Femur (tissue), 1 donor: ENCODE measurements at regions not wholly inside any gene's neighbourhood (a gene's known extent, or its start where the extent isn't known, plus 50 kb on each side); places are given as distances from the start of the nearest gene placed in this dataset.

ENCODE experiments used
- DNase-seq: peaks from one replicate; pipeline ENCODE4 v3.0.0-alpha.2; 2017

- DNase-seq, result no peak
Observed at GRCh38 chr21:29228306-29228705, 70.4 kb upstream of the BACH1 start.

DNA sequence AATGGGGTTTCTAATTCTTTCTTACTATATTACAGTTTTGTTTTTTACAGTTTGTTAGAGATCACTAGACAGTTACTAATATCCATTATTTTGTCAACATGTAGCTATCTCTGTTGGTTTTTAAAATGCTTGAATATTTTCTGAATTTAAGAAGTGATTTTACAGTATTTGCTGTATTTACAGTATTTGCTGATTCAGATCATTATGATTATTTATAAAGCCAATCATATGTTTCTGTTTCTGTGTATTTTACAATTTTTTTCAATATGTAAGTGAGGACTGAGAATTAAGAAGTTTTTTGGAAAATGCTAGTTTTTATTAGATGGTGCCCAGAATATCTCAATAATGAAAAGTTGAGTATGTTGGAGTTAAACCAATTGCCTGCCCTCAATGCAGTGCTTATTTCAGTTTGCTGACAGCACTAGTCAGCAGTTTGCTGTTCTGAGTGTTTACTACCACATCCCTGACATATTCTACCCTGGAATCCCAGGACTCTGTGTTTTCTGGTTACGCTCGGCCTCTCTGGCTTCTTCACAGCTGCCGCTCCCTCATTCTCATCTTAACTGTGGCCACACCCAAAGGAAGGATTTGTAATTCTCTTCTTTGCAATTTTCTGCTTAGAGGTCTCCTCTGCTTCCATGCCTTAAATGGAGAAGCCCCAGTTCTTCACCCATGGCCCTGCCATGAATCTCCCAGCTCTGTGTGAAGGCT lies 68.0 kb upstream of the BACH1 start:
- DNase-seq, result no peak

DNA sequence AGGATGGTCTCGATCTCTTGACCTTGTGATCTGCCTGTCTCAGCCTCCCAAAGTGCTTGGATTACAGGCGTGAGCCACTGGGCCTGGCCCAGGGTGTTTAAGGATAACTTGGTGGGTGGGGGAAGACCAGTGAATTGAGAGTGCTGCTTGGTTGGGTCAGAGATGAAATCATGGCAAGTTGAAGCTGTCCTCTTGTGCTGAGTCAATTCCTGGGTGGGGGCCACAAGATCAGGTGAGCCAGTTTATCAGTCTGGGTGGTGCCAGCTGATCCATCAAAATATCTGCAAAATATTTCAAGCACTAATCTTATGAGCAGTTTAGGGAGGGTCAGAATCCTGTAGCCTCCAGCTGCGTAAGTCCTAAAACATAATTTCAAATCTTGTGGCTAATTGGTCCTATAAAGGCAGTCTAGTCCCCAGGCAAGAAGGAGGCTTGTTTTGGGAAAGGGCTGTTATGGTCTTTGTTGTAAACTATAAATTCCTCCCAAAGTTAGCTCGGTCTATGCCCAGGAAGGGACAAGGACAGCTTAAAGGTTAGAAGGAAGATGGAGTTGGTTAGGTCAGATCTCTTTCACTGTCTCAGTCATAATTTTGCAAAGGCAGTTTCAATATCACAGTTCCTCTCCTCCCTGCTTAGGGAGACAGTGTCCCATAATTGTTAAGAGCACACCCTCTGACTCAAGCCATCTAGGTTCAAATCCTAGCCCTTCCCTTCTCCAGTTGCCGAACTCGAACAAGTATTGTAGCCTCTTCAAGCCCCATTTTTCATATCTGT lies 66.8 kb upstream of the BACH1 start:
- DNase-seq, result no peak

- no peak for DNase-seq
Observed at GRCh38 chr21:29232530-29233255, 66.0 kb upstream of the BACH1 start.

GRCh38 chr21:29233256-29233546 lies 65.5 kb upstream of the BACH1 start:
- no peak for DNase-seq

DNA sequence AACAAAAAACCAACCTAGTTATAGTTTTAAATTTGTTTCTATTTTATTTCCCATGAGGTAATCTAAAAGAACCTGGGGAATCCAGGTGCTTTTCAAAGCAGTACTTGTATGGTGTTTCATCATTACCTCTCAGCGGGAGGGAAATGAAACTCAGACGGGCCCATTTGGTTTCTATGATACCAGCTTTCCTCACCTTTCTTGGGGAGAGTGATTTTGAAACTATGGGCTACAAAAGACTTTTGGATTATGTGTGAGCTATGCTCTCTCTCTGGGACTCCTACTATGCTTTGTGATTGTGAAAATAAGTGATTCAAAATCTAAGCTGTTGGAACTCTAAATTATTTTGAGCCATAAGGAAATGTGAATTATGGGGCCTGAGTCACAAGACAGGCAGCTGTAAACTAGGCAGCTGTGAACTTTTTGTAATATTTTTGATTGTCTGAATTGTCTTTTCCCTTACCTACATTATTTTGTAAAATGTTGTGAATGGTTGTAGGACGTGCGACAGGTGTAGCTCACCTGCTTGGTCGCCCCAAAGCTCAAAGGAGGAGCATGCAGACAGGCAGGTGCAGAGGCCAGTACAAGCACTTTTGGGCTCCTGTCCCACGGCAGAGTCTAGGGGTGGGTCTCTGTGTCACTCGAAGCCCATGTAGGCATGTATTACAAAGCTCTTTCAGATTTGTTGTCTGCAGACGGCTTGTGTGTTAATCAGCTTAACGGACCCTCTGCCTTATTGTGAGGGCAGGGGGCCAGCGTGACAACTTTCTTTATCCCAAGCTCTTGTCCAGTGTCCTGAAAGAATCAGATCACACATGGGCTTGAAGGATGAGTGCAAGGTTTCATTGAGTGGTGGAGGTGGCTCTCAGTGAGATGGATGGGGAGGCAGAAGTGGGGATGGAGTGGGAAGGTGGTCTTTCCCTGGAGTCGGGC lies 64.8 kb upstream of the BACH1 start:
- no peak for DNase-seq

DNA sequence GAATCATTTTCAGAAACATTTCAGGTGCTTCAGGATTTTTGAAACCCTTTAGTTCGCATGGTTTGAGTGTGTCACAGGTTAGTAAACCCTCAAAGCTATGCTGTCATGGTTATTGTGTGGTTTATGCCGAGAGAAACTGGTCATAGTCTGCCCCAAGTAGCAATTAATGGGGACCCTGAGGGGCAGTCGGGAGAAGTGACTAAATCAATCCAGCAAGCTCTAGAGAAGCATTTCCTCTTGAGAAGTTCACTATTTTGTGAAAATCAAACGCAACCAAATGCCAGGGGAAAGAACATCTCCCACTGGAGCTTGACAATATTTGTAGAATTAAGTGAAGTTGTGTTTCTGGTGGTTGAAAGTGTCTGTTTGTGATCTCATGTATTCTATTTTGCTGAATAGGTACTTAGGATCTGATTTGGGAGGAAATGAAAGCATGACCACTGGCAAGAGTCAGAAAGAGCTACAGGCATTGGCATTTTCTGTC lies 63.0 kb upstream of the BACH1 start:
- no peak for DNase-seq

DNA sequence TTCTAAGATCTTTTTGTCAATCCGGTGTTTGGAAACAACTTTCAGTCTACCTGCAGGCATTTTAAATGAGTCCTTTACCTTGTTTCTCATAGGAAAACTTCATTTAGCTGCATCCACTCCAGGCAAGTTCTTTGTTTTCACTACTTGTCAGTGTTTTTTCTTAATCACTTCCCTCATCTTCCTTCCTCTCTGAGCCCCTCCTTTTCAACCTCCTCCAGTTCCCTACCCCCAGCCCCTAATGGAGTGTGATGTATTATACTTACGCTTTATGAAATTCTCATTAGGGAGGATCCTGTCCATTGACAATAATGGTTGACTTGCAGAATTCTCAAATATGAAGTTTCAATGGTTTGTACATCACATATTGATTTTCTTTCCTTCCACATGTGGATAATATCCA lies 62.5 kb upstream of the BACH1 start:
- no peak for DNase-seq

- DNase-seq, result peak; percentile 72
Observed at GRCh38 chr21:29237110-29238052, 61.3 kb upstream of the BACH1 start.

- DNase-seq, result no peak
Observed at GRCh38 chr21:29238053-29238966, 60.4 kb upstream of the BACH1 start.

DNA sequence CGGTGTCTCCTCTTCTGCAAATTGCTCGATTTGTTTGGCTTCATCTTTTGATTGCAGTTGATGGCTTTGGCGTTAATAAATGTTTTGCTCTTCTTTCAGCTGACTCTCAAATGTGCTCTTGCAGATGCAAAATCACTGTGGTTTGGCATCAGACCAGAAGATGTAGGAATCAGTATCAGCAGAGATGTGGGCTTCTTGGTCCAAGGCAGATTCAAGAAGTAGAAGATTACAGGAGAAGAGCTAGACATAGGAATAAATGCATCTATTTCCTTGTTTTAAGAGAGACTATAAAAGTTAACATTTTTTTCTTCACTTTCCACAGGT lies 59.8 kb upstream of the BACH1 start:
- no peak for DNase-seq

DNA sequence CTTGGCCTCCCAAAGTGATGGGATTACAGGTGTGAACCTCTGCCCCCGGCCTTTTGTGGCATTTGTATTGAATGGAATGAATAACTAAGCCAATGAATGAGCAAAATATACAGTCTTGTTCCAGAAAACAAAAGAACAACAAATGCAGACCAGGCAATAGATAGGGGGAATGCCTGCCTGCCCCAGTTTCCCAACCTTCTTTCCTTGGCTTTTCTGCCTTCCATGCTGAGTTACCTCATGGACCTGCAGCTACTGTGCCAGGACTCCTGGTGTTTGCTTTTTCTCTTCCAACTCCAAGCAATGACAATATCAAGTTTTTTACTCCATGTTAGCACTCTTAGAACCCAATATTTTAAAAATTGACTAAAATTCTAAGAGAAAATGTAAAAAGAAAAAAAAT lies 58.6 kb upstream of the BACH1 start:
- no peak for DNase-seq

DNA sequence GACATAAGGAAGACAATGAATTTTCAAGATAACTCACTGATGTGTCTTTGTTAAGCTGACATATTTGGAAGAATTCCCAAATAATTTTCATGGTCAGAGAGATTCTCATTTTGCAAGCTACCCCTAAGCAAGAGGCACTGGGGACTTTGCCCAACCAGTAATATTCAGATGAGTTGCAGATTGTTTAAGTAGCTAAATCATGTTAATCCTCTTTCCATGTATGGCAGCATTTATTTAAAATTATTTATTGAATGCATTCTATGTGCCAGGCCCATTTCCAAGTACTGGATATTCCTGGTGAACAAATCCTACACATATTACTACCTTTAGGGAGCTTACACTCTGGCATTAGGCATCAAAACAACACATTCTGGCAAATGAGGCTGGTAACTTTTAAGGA lies 56.5 kb upstream of the BACH1 start:
- no peak for DNase-seq

DNA sequence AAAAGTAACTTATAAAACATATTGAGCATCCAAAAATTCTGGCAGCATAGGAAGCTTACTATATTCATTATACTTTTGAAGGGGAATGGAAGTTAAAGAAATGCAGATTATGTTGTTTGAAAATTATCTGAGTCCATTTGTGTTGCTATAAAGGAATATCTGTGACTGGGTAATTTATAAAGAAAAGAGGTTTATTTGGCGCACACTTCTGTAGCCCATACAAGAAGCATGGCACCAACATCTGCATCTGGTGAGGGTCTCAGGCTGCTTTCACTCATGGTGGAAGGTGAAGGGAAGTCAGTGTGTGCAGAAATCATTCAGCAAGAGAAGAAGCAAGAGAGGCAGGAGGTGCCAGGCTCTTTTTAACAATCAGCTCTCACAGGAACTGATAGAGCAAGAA lies 55.5 kb upstream of the BACH1 start:
- DNase-seq, result no peak

GRCh38 chr21:29245104-29245643 lies 53.5 kb upstream of the BACH1 start:
- peak; percentile 28 for DNase-seq

- DNase-seq, result no peak
Observed at GRCh38 chr21:29245863-29246262, 52.9 kb upstream of the BACH1 start.

GRCh38 chr21:29246614-29247013 lies 52.1 kb upstream of the BACH1 start:
- DNase-seq, result no peak

DNA sequence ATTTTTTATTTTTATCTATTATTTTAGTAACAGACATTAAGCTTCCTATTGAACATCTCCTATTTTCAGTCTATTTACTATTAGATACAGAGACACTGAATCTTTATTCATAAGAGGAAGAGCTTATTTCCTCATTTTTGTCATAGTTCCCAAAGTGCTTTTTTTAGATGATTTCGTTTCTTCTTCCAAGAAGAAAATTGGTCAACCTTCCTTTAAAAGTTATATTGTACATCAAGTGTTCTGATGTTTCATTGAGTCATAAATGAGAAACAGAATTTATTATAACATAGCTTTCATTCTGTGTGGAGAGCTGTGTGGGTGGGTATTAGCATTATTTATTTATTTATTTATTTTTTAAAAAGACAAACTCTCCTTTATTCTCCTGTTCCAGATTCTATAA lies 50.6 kb upstream of the BACH1 start:
- no peak for DNase-seq
